Natural killer cell (primary cell): ENCODE measurements at regions not wholly inside any gene's neighbourhood (a gene's known extent, or its start where the extent isn't known, plus 50 kb on each side); places are given as distances from the start of the nearest gene placed in this dataset.
"Not testable (repeated sequence)": the region's sequence is repeated elsewhere in the genome, so short reads cannot be mapped to it uniquely, and the experiment has no call there.

Experiments used
- ATAC-seq, 3 donors: fragments of 150-1000 bp in 2 of 3; fragments of 200-7000 bp in 1 of 3; cut with Tn5 transposase; 1 replicate in 1 of 3; 2 replicates in 2 of 3; pipeline ENCODE4 v1.10.0; 2021; ENCODE audit warnings: mild to moderate bottlenecking in 2 of 3, moderate library complexity in 2 of 3
- DNase-seq, 2 donors: peaks; one replicate each; pipeline versions ENCODE4 v3.0.0 to v3.0.0-alpha.2; 2013 to 2021; ENCODE audit warnings: mixed read lengths in 1 of 2
- H3K27ac ChIP-seq: one replicate; pipeline ENCODE4 v1.5.1; 2013; ENCODE audit warnings: mild to moderate bottlenecking, low read length
- H3K27me3 ChIP-seq: one replicate; pipeline ENCODE4 v1.6.1; 2013; ENCODE audit warnings: low read length; ENCODE audit not compliant: control insufficient read depth, insufficient read depth
- H3K36me3 ChIP-seq: one replicate; pipeline ENCODE4 v1.6.1; 2013; ENCODE audit warnings: low read length; ENCODE audit not compliant: control insufficient read depth, insufficient read depth
- H3K4me1 ChIP-seq: one replicate; pipeline ENCODE4 v1.6.1; 2013; ENCODE audit warnings: low read length; ENCODE audit not compliant: control insufficient read depth, insufficient read depth
- H3K4me3 ChIP-seq: one replicate; pipeline ENCODE4 v1.5.1; 2013; ENCODE audit warnings: low read length
- H3K9me3 ChIP-seq: one replicate; pipeline ENCODE4 v1.6.1; 2013; ENCODE audit warnings: low read length; ENCODE audit not compliant: control insufficient read depth, insufficient read depth
- H3K27ac Mint-ChIP-seq, 2 donors: one replicate each; pipeline ENCODE4 v1.8.0; 2022; ENCODE audit warnings: mild to moderate bottlenecking in 2 of 2, mixed read lengths in 2 of 2, moderate library complexity in 1 of 2
- H3K27me3 Mint-ChIP-seq, 2 donors: one replicate each; pipeline ENCODE4 v1.8.0; 2022; ENCODE audit warnings: low read depth in 2 of 2, mixed read lengths in 2 of 2
- H3K36me3 Mint-ChIP-seq: one replicate; pipeline ENCODE4 v1.8.0; 2022; ENCODE audit warnings: mixed read lengths
- H3K4me1 Mint-ChIP-seq, 2 donors: one replicate each; pipeline ENCODE4 v1.8.0; 2022; ENCODE audit warnings: mixed read lengths in 2 of 2
- H3K4me3 Mint-ChIP-seq: one replicate; pipeline ENCODE4 v1.8.0; 2022; ENCODE audit warnings: mild to moderate bottlenecking, moderate library complexity, mixed read lengths
- H3K9me3 Mint-ChIP-seq, 2 donors: one replicate each; pipeline ENCODE4 v1.8.0; 2022; ENCODE audit warnings: mixed read lengths in 2 of 2
- WGBS: methylation state at CpG from one replicate; pipeline ENCODE4 v1.1.7; 2013; ENCODE audit warnings: missing lambda C conversion rate; ENCODE audit not compliant: insufficient coverage; 5-methylcytosine and 5-hydroxymethylcytosine counted together
- intact Hi-C: fragments of 100-400 bp; cut with micrococcal nuclease; formaldehyde crosslinking; loops from one replicate; pipeline ENCODE4 v1.14.2; 2022
- TF ChIP-seq, protein P1 (sequence below): fragments of 200-600 bp; IDR thresholded peaks from one replicate; pipeline ENCODE4 v1.8.0; 2022; ENCODE audit warnings: antibody characterized with exemption

DNA sequence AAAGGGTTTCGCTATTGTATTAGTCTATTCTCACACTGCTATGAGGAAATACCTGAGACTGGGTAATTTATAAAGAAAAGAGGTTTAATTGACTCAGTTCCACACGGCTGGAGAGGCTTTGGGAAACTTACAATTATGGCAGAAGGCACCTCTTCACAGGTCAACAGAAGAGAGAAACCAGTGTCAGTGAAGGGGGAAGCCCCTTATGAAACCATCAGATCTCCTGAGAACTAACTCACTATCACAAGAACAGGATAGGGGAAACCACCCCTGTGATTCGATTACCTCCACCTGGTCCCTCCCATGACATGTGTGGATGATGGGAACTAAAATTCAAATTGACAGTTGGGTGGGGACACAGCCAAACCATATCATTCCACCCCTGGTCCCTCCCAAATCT, 589.5 kb downstream of the CENPC start:
- intact Hi-C loops = no loop called here
- Histone ChIP-seq H3K27me3 (no peaks in the 10 kb centered on the region), H3K4me3 (no peak overlapping the region), H3K27ac (no peak overlapping the region), H3K4me1 (no peaks in the 10 kb centered on the region), H3K36me3 (no peaks in the 10 kb centered on the region), H3K9me3 (peaks cover 8% of the 10 kb centered on the region)
- Mint-ChIP-seq H3K4me1 (no peaks in the 10 kb centered on the region), H3K9me3 (peaks cover 12 to 18% of the 10 kb centered on the region in 2 donors), H3K36me3 (no peaks in the 10 kb centered on the region), H3K27me3 (no peaks in the 10 kb centered on the region), H3K4me3 (no peak overlapping the region), H3K27ac (no peak overlapping the region)
- TF ChIP-seq, protein P1, sequence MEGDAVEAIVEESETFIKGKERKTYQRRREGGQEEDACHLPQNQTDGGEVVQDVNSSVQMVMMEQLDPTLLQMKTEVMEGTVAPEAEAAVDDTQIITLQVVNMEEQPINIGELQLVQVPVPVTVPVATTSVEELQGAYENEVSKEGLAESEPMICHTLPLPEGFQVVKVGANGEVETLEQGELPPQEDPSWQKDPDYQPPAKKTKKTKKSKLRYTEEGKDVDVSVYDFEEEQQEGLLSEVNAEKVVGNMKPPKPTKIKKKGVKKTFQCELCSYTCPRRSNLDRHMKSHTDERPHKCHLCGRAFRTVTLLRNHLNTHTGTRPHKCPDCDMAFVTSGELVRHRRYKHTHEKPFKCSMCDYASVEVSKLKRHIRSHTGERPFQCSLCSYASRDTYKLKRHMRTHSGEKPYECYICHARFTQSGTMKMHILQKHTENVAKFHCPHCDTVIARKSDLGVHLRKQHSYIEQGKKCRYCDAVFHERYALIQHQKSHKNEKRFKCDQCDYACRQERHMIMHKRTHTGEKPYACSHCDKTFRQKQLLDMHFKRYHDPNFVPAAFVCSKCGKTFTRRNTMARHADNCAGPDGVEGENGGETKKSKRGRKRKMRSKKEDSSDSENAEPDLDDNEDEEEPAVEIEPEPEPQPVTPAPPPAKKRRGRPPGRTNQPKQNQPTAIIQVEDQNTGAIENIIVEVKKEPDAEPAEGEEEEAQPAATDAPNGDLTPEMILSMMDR = no peak
- WGBS = 70% methylated on average over 2 of the region's 3 CpGs
- ATAC-seq (no peak), DNase-seq (no peak)

DNA sequence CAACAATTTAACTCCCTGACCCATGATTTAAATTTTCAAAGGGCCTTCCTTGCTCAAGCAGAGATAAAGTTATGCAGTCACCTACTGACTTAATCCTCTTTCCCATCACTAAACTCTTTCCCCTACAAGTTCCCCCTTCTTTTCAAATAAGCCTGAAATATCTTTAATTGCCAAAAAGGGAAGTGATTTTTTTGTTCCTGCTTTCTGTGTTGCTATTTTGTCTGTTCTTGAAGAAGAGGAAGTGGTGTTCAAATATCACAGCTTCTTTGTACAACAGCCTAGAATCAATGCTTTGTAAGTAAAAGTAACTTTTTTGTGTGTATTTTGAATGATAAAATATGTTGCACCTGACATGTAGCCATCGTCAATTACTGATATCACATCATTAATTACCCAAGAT, 595.9 kb downstream of the CENPC start:
- TF ChIP-seq, protein P1 = no peak
- Mint-ChIP-seq H3K27me3 (no peaks in the 10 kb centered on the region), H3K9me3 (peaks cover 3 to 12% of the 10 kb centered on the region in 2 donors), H3K4me1 (no peaks in the 10 kb centered on the region), H3K36me3 (no peaks in the 10 kb centered on the region), H3K4me3 (no peak overlapping the region), H3K27ac (no peak overlapping the region)
- Histone ChIP-seq H3K27ac (no peak overlapping the region), H3K9me3 (peaks cover 2% of the 10 kb centered on the region), H3K27me3 (no peaks in the 10 kb centered on the region), H3K36me3 (no peaks in the 10 kb centered on the region), H3K4me1 (no peaks in the 10 kb centered on the region), H3K4me3 (no peak overlapping the region)
- no peak for DNase-seq
- intact Hi-C loops = no loop called here
- WGBS = 0% methylated on average over 1 of the region's 1 CpG
- ATAC-seq = no peak

DNA sequence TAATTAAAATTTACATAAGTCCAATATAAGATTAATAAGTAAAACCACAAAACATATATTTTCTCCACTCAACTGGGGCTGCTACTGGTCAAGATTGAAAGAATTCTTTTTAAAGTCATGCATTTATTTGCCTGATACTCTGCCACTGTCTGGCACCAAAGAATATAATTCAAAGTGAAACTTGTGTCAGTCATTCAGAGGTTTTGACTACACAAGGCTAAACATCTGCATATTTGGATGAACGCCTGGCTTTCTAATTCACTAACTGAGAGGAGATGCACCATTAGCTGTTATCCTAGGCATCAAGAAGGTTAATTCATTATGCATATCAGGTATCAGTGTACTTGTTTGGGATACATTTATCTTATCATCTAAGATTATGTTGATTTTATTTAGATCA, 598.5 kb downstream of the CENPC start:
- H3K27ac ChIP-seq = no peak overlapping the region
- TF ChIP-seq, protein P1 = no peak
- no peaks in the 10 kb centered on the region for H3K36me3 ChIP-seq
- no peaks in the 10 kb centered on the region for H3K36me3 Mint-ChIP-seq
- H3K27ac Mint-ChIP-seq = no peak overlapping the region
- H3K4me1 Mint-ChIP-seq = no peaks in the 10 kb centered on the region
- ATAC-seq (no peak), DNase-seq (no peak)
- H3K9me3 Mint-ChIP-seq = peaks cover 18 to 19% of the 10 kb centered on the region in 2 donors
- H3K4me1 ChIP-seq = no peaks in the 10 kb centered on the region
- WGBS = 69% methylated on average over 1 of the region's 1 CpG
- H3K9me3 ChIP-seq = peaks cover 4% of the 10 kb centered on the region
- no peak overlapping the region for H3K4me3 ChIP-seq
- H3K4me3 Mint-ChIP-seq = no peak overlapping the region
- no peaks in the 10 kb centered on the region for H3K27me3 Mint-ChIP-seq
- intact Hi-C loops = no loop called here
- no peaks in the 10 kb centered on the region for H3K27me3 ChIP-seq

DNA sequence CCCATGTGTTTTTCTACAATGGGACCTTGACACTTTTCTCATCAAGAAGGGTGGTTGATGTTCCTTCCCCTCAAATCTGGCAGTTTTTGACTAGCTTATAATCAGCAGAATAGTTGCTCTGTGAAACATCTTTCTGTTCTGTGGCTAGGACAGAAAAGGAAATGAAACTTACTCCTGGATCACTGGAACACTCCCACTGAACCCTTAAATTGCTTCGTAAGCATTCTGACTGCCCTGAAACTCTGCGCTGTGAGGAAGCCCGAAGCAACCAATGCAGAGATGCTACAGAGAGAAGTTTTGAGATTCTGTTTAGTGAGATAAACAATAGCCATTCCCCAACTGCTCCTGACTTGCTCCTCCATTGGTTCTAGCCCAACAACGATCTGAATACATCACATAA, 602.2 kb downstream of the CENPC start:
- H3K36me3 Mint-ChIP-seq = no peaks in the 10 kb centered on the region
- no peak for ATAC-seq
- Histone ChIP-seq H3K27ac (no peak overlapping the region), H3K27me3 (no peaks in the 10 kb centered on the region), H3K4me1 (no peaks in the 10 kb centered on the region), H3K9me3 (peaks cover 4% of the 10 kb centered on the region), H3K36me3 (no peaks in the 10 kb centered on the region), H3K4me3 (no peak overlapping the region)
- no peak overlapping the region for H3K27ac Mint-ChIP-seq
- H3K4me3 Mint-ChIP-seq = no peak overlapping the region
- H3K27me3 Mint-ChIP-seq = no peaks in the 10 kb centered on the region
- intact Hi-C loops = no loop called here
- peaks cover 21 to 34% of the 10 kb centered on the region in 2 donors for H3K9me3 Mint-ChIP-seq
- H3K4me1 Mint-ChIP-seq = no peaks in the 10 kb centered on the region
- TF ChIP-seq, protein P1 = no peak
- WGBS = 58% methylated on average over 2 of the region's 4 CpGs
- DNase-seq = no peak

DNA sequence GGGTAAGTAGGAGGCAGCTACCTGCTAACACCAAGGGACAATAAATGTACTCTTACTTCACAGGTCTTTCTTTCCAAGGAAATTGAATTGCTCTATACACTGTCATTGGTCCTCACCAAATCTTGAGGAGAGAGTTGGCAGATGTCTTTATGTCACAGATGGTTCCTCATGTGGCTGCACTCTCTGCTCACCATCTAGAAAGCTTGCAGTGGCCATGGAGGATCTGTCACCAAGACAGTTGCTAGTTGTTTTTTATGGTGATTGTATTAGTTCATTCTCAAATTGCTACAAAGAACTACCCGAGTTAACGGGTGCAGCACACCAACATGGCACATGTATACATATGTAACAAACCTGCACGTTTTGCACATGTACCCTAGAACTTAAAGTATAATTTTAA, 613.3 kb downstream of the CENPC start:
- H3K36me3 ChIP-seq, ATAC-seq, H3K9me3 ChIP-seq, H3K4me3 ChIP-seq, H3K36me3 Mint-ChIP-seq, H3K4me1 Mint-ChIP-seq, H3K4me1 ChIP-seq, intact Hi-C loops, H3K27ac Mint-ChIP-seq, H3K4me3 Mint-ChIP-seq, H3K27ac ChIP-seq, H3K27me3 ChIP-seq, DNase-seq, H3K27me3 Mint-ChIP-seq: not testable (repeated sequence)
- WGBS = no CpG with 5 or more reads among the region's 3 CpGs
- H3K9me3 Mint-ChIP-seq = peaks cover 8 to 12% of the 10 kb centered on the region in 2 donors
